Hepatocyte (in vitro differentiated cells): ENCODE measurements at regions not wholly inside any gene's neighbourhood (a gene's known extent, or its start where the extent isn't known, plus 50 kb on each side); places are given as distances from the start of the nearest gene placed in this dataset.

ENCODE experiments used
- DNase-seq: peaks from one replicate; pipeline ENCODE4 v3.0.0-alpha.2; 2016; ENCODE audit warnings: low spot score
- H2AFZ ChIP-seq: fragments of 200-600 bp; sonication (generic); 2 replicates; pipeline ENCODE4 v1.6.0; 2016; ENCODE audit warnings: antibody characterized with exemption, mild to moderate bottlenecking
- H3K27ac ChIP-seq: fragments of 200-600 bp; sonication (generic); 2 replicates; pipeline ENCODE4 v1.5.1; 2016; ENCODE audit warnings: mild to moderate bottlenecking
- H3K27me3 ChIP-seq: fragments of 200-600 bp; sonication (generic); 2 replicates; pipeline ENCODE4 v1.6.1; 2016
- H3K36me3 ChIP-seq: fragments of 200-600 bp; sonication (generic); replicated peaks from 2 replicates; pipeline ENCODE4 v1.5.1; 2016; ENCODE audit warnings: low read depth; ENCODE audit not compliant: insufficient read depth
- H3K4me1 ChIP-seq: fragments of 200-600 bp; sonication (generic); 2 replicates; pipeline ENCODE4 v1.5.1; 2016; ENCODE audit warnings: mild to moderate bottlenecking, moderate library complexity; ENCODE audit not compliant: insufficient read depth
- H3K4me2 ChIP-seq: fragments of 200-600 bp; sonication (generic); 2 replicates; pipeline ENCODE4 v1.6.0; 2016
- H3K4me3 ChIP-seq: fragments of 200-600 bp; sonication (generic); 2 replicates; pipeline ENCODE4 v1.5.1; 2016; ENCODE audit warnings: mild to moderate bottlenecking
- H3K79me2 ChIP-seq: fragments of 200-600 bp; sonication (generic); 2 replicates; pipeline ENCODE4 v1.6.0; 2017; ENCODE audit warnings: mild to moderate bottlenecking
- H3K9me2 ChIP-seq: fragments of 200-600 bp; sonication (generic); replicated peaks from 2 replicates; pipeline ENCODE4 v1.6.0; 2017; ENCODE audit warnings: mild to moderate bottlenecking; ENCODE audit not compliant: insufficient read depth
- H3K9me3 ChIP-seq: fragments of 200-600 bp; sonication (generic); 2 replicates; pipeline ENCODE4 v1.5.1; 2016; ENCODE audit warnings: low read depth, mild to moderate bottlenecking
- H4K20me1 ChIP-seq: fragments of 200-600 bp; sonication (generic); 2 replicates; pipeline ENCODE4 v1.6.0; 2016; ENCODE audit warnings: mild to moderate bottlenecking; ENCODE audit not compliant: insufficient read depth, poor library complexity, severe bottlenecking
- CTCF ChIP-seq: fragments of 200-600 bp; sonication (generic); IDR thresholded peaks from 2 replicates; pipeline ENCODE4 v1.5.1; 2016; ENCODE audit warnings: antibody characterized with exemption, mild to moderate bottlenecking; ENCODE audit not compliant: poor library complexity
- EZH2 ChIP-seq: fragments of 200-600 bp; sonication (generic); IDR thresholded peaks from 2 replicates; pipeline ENCODE4 v1.6.1; 2016; ENCODE audit warnings: antibody characterized with exemption, mild to moderate bottlenecking, borderline replicate concordance
- EZH2phosphoT487 ChIP-seq: fragments of 200-600 bp; sonication (generic); IDR thresholded peaks from one replicate; pipeline ENCODE4 v1.6.1; 2018; ENCODE audit warnings: antibody characterized with exemption, mild to moderate bottlenecking, low read depth, moderate library complexity; ENCODE audit not compliant: unreplicated experiment, severe bottlenecking
- WGBS: methylation state at CpG from one replicate; pipeline ENCODE4 v1.1.6; 2016; ENCODE audit warnings: low lambda C conversion rate; ENCODE audit errors: missing lambda C conversion rate; 5-methylcytosine and 5-hydroxymethylcytosine counted together

GRCh38 chr16:86217001-86217890 is 293.1 kb upstream of the FOXF1 start:
- H3K9me3 ChIP-seq: no peaks in the 10 kb centered on the region
- H3K4me1 ChIP-seq: peaks cover 30% of the 10 kb centered on the region
- no peak overlapping the region for H3K4me2 ChIP-seq
- H4K20me1 ChIP-seq: no peaks in the 10 kb centered on the region
- no peaks in the 10 kb centered on the region for H3K9me2 ChIP-seq
- DNase-seq: no peak
- WGBS: 91% methylated on average over 27 of the region's 27 CpGs
- no peaks in the 10 kb centered on the region for H3K27me3 ChIP-seq
- no peaks in the 10 kb centered on the region for H3K36me3 ChIP-seq
- H3K79me2 ChIP-seq: no peaks in the 10 kb centered on the region
- no peak overlapping the region for H3K27ac ChIP-seq
- TF ChIP-seq CTCF (no peak), EZH2phosphoT487 (no peak), EZH2 (no peak)
- H2AFZ ChIP-seq: no peak overlapping the region
- H3K4me3 ChIP-seq: no peak overlapping the region

GRCh38 chr16:86217891-86218270 is 292.4 kb upstream of the FOXF1 start:
- H3K36me3 ChIP-seq: no peaks in the 10 kb centered on the region
- peaks cover 37% of the 10 kb centered on the region for H3K4me1 ChIP-seq
- WGBS: 74% methylated on average over 7 of the region's 7 CpGs

GRCh38 chr16:86218479-86219170 is 291.7 kb upstream of the FOXF1 start:
- 85% methylated on average over 8 of the region's 9 CpGs for WGBS
- H3K4me1 ChIP-seq: peaks cover 41% of the 10 kb centered on the region
- DNase-seq: no peak

More at GRCh38 chr16:86217891-86218270, 292.4 kb upstream of the FOXF1 start:
- no peaks in the 10 kb centered on the region for H3K9me2 ChIP-seq
- no peak overlapping the region for H3K27ac ChIP-seq
- no peak overlapping the region for H3K4me2 ChIP-seq
- TF ChIP-seq EZH2: no peak
- TF ChIP-seq CTCF: no peak
- H3K27me3 ChIP-seq: no peaks in the 10 kb centered on the region
- H3K79me2 ChIP-seq: no peaks in the 10 kb centered on the region
- no peak overlapping the region for H2AFZ ChIP-seq
- H3K4me3 ChIP-seq: no peak overlapping the region
- no peaks in the 10 kb centered on the region for H3K9me3 ChIP-seq
- no peak for DNase-seq
- no peaks in the 10 kb centered on the region for H4K20me1 ChIP-seq

More at GRCh38 chr16:86218479-86219170, 291.7 kb upstream of the FOXF1 start:
- Histone ChIP-seq H3K27ac (peak overlapping the region; percentile 89), H3K9me2 (no peaks in the 10 kb centered on the region), H4K20me1 (no peaks in the 10 kb centered on the region), H3K9me3 (no peaks in the 10 kb centered on the region), H3K27me3 (no peaks in the 10 kb centered on the region), H3K36me3 (no peaks in the 10 kb centered on the region), H3K79me2 (no peaks in the 10 kb centered on the region), H3K4me3 (no peak overlapping the region), H3K4me2 (no peak overlapping the region), H2AFZ (no peak overlapping the region)
- TF ChIP-seq EZH2phosphoT487 (no peak), CTCF (no peak), EZH2 (no peak)
